Activated CD4-positive, alpha-beta T cell treated with anti-CD3 and anti-CD28 coated beads for 1 hour (primary cell): ENCODE measurements at regions not wholly inside any gene's neighbourhood (a gene's known extent, or its start where the extent isn't known, plus 50 kb on each side); places are given as distances from the start of the nearest gene placed in this dataset.
"Not testable (repeated sequence)": the region's sequence is repeated elsewhere in the genome, so short reads cannot be mapped to it uniquely, and the experiment has no call there.

Source experiments
- DNase-seq: peaks from one replicate; pipeline ENCODE4 v3.0.0-alpha.2; 2020

GRCh38 chr11:70885281-70886231 lies 366.8 kb downstream of the SHANK2 start:
- DNase-seq, result no peak

GRCh38 chr11:70886256-70886655 lies 366.1 kb downstream of the SHANK2 start:
- DNase-seq, result no peak

- DNase-seq, result no peak
Measured at GRCh38 chr11:70886676-70887541, 365.5 kb downstream of the SHANK2 start.

- no peak for DNase-seq
Measured at GRCh38 chr11:70887542-70887827, 364.9 kb downstream of the SHANK2 start.

GRCh38 chr11:70888061-70888460 lies 364.3 kb downstream of the SHANK2 start:
- no peak for DNase-seq

- DNase-seq, result no peak
Measured at GRCh38 chr11:70889411-70889810, 363.0 kb downstream of the SHANK2 start.

GRCh38 chr11:70891844-70892380 lies 360.5 kb downstream of the SHANK2 start:
- no peak for DNase-seq

- no peak for DNase-seq
Measured at GRCh38 chr11:70892889-70893288, 359.5 kb downstream of the SHANK2 start.

GRCh38 chr11:70894566-70895365 lies 357.6 kb downstream of the SHANK2 start:
- no peak for DNase-seq

GRCh38 chr11:70895366-70895670 lies 357.1 kb downstream of the SHANK2 start:
- DNase-seq, result no peak

- DNase-seq, result no peak
Measured at GRCh38 chr11:70897429-70897828, 354.9 kb downstream of the SHANK2 start.

GRCh38 chr11:70899616-70900015 lies 352.8 kb downstream of the SHANK2 start:
- no peak for DNase-seq

- DNase-seq, result no peak
Measured at GRCh38 chr11:70900540-70900939, 351.8 kb downstream of the SHANK2 start.

GRCh38 chr11:70901951-70902521 lies 350.3 kb downstream of the SHANK2 start:
- DNase-seq, result no peak

GRCh38 chr11:70903229-70903628 lies 349.1 kb downstream of the SHANK2 start:
- not testable (repeated sequence) for DNase-seq

GRCh38 chr11:70906101-70906500 lies 346.3 kb downstream of the SHANK2 start:
- no peak for DNase-seq

GRCh38 chr11:70908223-70908622 lies 344.2 kb downstream of the SHANK2 start:
- no peak for DNase-seq

- no peak for DNase-seq
Measured at GRCh38 chr11:70910835-70911234, 341.5 kb downstream of the SHANK2 start.

- no peak for DNase-seq
Measured at GRCh38 chr11:70912226-70912840, 340.0 kb downstream of the SHANK2 start.

- no peak for DNase-seq
Measured at GRCh38 chr11:70913715-70914231, 338.6 kb downstream of the SHANK2 start.

- DNase-seq, result no peak
Measured at GRCh38 chr11:70914496-70914895, 337.9 kb downstream of the SHANK2 start.
